ENCODE measurements at regions not wholly inside any gene's neighbourhood (a gene's known extent, or its start where the extent isn't known, plus 50 kb on each side); places are given as distances from the start of the nearest gene placed in this dataset.
A peak's percentile ranks its signal among the peaks of the same experiment; 100 is the strongest.

DNA sequence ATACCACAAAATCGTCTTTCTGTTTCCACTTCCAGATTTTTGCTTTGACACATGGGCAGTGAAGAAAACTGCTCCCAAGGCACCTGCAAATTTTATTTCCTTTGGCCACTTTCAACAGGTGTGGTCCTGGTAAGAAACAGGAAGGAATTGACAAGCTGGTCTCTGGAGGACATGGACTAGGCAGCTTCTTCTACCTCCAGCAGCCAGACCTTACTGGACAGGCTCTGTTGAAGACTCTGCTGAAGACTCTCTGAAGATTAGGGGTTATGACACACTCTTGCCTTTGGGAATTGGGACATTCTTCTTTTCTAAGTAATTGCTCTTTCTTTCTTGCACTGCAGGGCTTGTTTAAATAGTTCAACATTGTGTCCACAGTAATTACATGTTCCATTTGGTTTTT lies 147.7 kb upstream of the DCBLD2 start:
- no peaks in the 10 kb centered on the region for H3K9me3 ChIP-seq (replicated peaks; ENCODE audit: insufficient read depth, low read length)
- H3K9me2 ChIP-seq (replicated peaks; ENCODE audit: insufficient read depth, low read length), result no peaks in the 10 kb centered on the region
- no peak overlapping the region for H3K27ac ChIP-seq (ENCODE audit: low read length)
- no peaks in the 10 kb centered on the region for H3K4me1 ChIP-seq (ENCODE audit: low read length)
- no peaks in the 10 kb centered on the region for H3K27me3 ChIP-seq (replicated peaks; ENCODE audit: insufficient read depth, low read length)
- no peak for TF ChIP-seq EZH2phosphoT487 (IDR thresholded peaks at IDR 0.05; ENCODE audit: low read length)
- no peak for TF ChIP-seq EZH2 (optimal IDR thresholded peaks at IDR 0.05; ENCODE audit: low read depth, low read length)
- TF ChIP-seq, protein P1, sequence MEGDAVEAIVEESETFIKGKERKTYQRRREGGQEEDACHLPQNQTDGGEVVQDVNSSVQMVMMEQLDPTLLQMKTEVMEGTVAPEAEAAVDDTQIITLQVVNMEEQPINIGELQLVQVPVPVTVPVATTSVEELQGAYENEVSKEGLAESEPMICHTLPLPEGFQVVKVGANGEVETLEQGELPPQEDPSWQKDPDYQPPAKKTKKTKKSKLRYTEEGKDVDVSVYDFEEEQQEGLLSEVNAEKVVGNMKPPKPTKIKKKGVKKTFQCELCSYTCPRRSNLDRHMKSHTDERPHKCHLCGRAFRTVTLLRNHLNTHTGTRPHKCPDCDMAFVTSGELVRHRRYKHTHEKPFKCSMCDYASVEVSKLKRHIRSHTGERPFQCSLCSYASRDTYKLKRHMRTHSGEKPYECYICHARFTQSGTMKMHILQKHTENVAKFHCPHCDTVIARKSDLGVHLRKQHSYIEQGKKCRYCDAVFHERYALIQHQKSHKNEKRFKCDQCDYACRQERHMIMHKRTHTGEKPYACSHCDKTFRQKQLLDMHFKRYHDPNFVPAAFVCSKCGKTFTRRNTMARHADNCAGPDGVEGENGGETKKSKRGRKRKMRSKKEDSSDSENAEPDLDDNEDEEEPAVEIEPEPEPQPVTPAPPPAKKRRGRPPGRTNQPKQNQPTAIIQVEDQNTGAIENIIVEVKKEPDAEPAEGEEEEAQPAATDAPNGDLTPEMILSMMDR (IDR thresholded peaks at IDR 0.05; ENCODE audit: low read length), result no peak
- H4K20me1 ChIP-seq (ENCODE audit: insufficient read depth, low read length), result no peaks in the 10 kb centered on the region
- H2AFZ ChIP-seq (ENCODE audit: low read length), result no peak overlapping the region
- no peak overlapping the region for H3K9ac ChIP-seq (ENCODE audit: low read length)
- H3K36me3 ChIP-seq (replicated peaks; ENCODE audit: insufficient read depth, low read length), result no peaks in the 10 kb centered on the region
- no peaks in the 10 kb centered on the region for H3F3A ChIP-seq (ENCODE audit: insufficient read depth, low read length)
- H3K4me2 ChIP-seq (ENCODE audit: low read depth, low read length), result no peak overlapping the region
- H3K79me2 ChIP-seq (ENCODE audit: low read length), result no peaks in the 10 kb centered on the region
- no peak for DNase-seq
- no peak overlapping the region for H3K4me3 ChIP-seq (ENCODE audit: low read length)

- Histone ChIP-seq H3K27me3 (replicated peaks; ENCODE audit: insufficient read depth, low read length) (no peaks in the 10 kb centered on the region), H3K9me3 (replicated peaks; ENCODE audit: insufficient read depth, low read length) (no peaks in the 10 kb centered on the region), H3K4me1 (ENCODE audit: low read length) (no peaks in the 10 kb centered on the region), H3F3A (ENCODE audit: insufficient read depth, low read length) (no peaks in the 10 kb centered on the region), H3K36me3 (replicated peaks; ENCODE audit: insufficient read depth, low read length) (no peaks in the 10 kb centered on the region), H3K9me2 (replicated peaks; ENCODE audit: insufficient read depth, low read length) (no peaks in the 10 kb centered on the region), H3K79me2 (ENCODE audit: low read length) (no peaks in the 10 kb centered on the region), H3K4me3 (ENCODE audit: low read length) (no peak overlapping the region), H4K20me1 (ENCODE audit: insufficient read depth, low read length) (no peaks in the 10 kb centered on the region), H2AFZ (ENCODE audit: low read length) (no peak overlapping the region), H3K9ac (ENCODE audit: low read length) (no peak overlapping the region), H3K4me2 (ENCODE audit: low read depth, low read length) (no peak overlapping the region), H3K27ac (ENCODE audit: low read length) (no peak overlapping the region)
- no peak for DNase-seq
- no peak for TF ChIP-seq EZH2phosphoT487 (IDR thresholded peaks at IDR 0.05; ENCODE audit: low read length)
Observed at GRCh38 chr3:99041747-99042146, 140.3 kb upstream of the DCBLD2 start.

GRCh38 chr3:99031778-99032177 lies 130.3 kb upstream of the DCBLD2 start:
- Histone ChIP-seq H3K9me2 (replicated peaks; ENCODE audit: insufficient read depth, low read length) (no peaks in the 10 kb centered on the region), H3K27ac (ENCODE audit: low read length) (no peak overlapping the region), H3K9ac (ENCODE audit: low read length) (no peak overlapping the region), H3K9me3 (replicated peaks; ENCODE audit: insufficient read depth, low read length) (no peaks in the 10 kb centered on the region), H4K20me1 (ENCODE audit: insufficient read depth, low read length) (no peaks in the 10 kb centered on the region), H3K79me2 (ENCODE audit: low read length) (no peaks in the 10 kb centered on the region), H3F3A (ENCODE audit: insufficient read depth, low read length) (no peaks in the 10 kb centered on the region), H3K36me3 (replicated peaks; ENCODE audit: insufficient read depth, low read length) (no peaks in the 10 kb centered on the region), H3K27me3 (replicated peaks; ENCODE audit: insufficient read depth, low read length) (no peaks in the 10 kb centered on the region), H2AFZ (ENCODE audit: low read length) (no peak overlapping the region), H3K4me1 (ENCODE audit: low read length) (no peaks in the 10 kb centered on the region), H3K4me3 (ENCODE audit: low read length) (no peak overlapping the region), H3K4me2 (ENCODE audit: low read depth, low read length) (no peak overlapping the region)
- DNase-seq, result no peak
- no peak for TF ChIP-seq EZH2phosphoT487 (IDR thresholded peaks at IDR 0.05; ENCODE audit: low read length)
- TF ChIP-seq, protein P1 (IDR thresholded peaks at IDR 0.05; ENCODE audit: low read length), result no peak
- TF ChIP-seq EZH2 (optimal IDR thresholded peaks at IDR 0.05; ENCODE audit: low read depth, low read length), result no peak

DNA sequence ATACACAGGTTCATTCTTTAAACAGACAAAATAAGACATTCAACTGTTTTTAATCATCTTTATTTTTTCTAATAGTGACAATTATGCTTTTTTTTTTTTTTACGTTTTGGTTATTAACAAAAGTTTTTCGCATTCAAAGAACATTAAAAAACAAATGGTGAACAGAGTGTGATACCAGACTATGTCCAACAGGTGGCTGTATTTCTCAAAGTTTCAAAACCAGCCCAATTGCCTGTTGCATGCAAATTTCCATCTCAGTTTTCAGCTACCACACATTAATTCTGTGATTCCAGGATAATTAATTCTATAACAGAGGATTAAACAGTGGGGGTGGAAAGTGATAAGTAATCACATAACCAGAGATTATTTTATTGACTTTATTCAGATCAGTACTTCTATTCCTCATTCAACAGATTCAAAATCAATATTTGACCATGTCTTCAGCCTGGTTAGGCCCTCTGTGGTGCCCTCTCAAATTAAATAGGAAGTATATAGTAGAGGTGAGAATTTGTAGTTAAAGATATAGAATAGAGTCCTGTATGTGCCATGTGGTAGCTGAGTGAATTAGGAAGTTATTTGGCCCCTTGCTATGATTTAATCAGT lies 122.2 kb upstream of the DCBLD2 start:
- TF ChIP-seq EZH2 (optimal IDR thresholded peaks at IDR 0.05; ENCODE audit: low read depth, low read length) (no peak), EZH2phosphoT487 (IDR thresholded peaks at IDR 0.05; ENCODE audit: low read length) (no peak)
- TF ChIP-seq, protein P1 (IDR thresholded peaks at IDR 0.05; ENCODE audit: low read length), result peak; percentile 67
- Histone ChIP-seq H3K27ac (ENCODE audit: low read length) (no peak overlapping the region), H3F3A (ENCODE audit: insufficient read depth, low read length) (no peaks in the 10 kb centered on the region), H2AFZ (ENCODE audit: low read length) (no peak overlapping the region), H3K36me3 (replicated peaks; ENCODE audit: insufficient read depth, low read length) (no peaks in the 10 kb centered on the region), H3K9me3 (replicated peaks; ENCODE audit: insufficient read depth, low read length) (no peaks in the 10 kb centered on the region), H4K20me1 (ENCODE audit: insufficient read depth, low read length) (no peaks in the 10 kb centered on the region), H3K4me3 (ENCODE audit: low read length) (no peak overlapping the region), H3K27me3 (replicated peaks; ENCODE audit: insufficient read depth, low read length) (no peaks in the 10 kb centered on the region), H3K4me2 (ENCODE audit: low read depth, low read length) (no peak overlapping the region), H3K9ac (ENCODE audit: low read length) (no peak overlapping the region), H3K9me2 (replicated peaks; ENCODE audit: insufficient read depth, low read length) (no peaks in the 10 kb centered on the region), H3K79me2 (ENCODE audit: low read length) (no peaks in the 10 kb centered on the region), H3K4me1 (ENCODE audit: low read length) (no peaks in the 10 kb centered on the region)
- peak; percentile 47 for DNase-seq
